Mononuclear cell (primary cell): ENCODE measurements at regions not wholly inside any gene's neighbourhood (a gene's known extent, or its start where the extent isn't known, plus 50 kb on each side); places are given as distances from the start of the nearest gene placed in this dataset.
"Not testable (repeated sequence)": the region's sequence is repeated elsewhere in the genome, so short reads cannot be mapped to it uniquely, and the experiment has no call there.

Experiments used
- H3K27me3 ChIP-seq: 2 replicates; pipeline ENCODE4 v1.6.0; 2011; ENCODE audit warnings: low read length, control low read depth; ENCODE audit not compliant: insufficient read depth
- H3K4me1 ChIP-seq: 2 replicates; pipeline ENCODE4 v1.5.1; 2011; ENCODE audit warnings: mild to moderate bottlenecking, low read length, control low read depth; ENCODE audit not compliant: insufficient read depth
- H3K4me3 ChIP-seq: 2 replicates; pipeline ENCODE4 v1.5.1; 2011; ENCODE audit warnings: mild to moderate bottlenecking, low read length, moderate library complexity
- H3K9me3 ChIP-seq: 2 replicates; pipeline ENCODE4 v1.5.1; 2011; ENCODE audit warnings: low read depth, mild to moderate bottlenecking, control low read depth, low read length

DNA sequence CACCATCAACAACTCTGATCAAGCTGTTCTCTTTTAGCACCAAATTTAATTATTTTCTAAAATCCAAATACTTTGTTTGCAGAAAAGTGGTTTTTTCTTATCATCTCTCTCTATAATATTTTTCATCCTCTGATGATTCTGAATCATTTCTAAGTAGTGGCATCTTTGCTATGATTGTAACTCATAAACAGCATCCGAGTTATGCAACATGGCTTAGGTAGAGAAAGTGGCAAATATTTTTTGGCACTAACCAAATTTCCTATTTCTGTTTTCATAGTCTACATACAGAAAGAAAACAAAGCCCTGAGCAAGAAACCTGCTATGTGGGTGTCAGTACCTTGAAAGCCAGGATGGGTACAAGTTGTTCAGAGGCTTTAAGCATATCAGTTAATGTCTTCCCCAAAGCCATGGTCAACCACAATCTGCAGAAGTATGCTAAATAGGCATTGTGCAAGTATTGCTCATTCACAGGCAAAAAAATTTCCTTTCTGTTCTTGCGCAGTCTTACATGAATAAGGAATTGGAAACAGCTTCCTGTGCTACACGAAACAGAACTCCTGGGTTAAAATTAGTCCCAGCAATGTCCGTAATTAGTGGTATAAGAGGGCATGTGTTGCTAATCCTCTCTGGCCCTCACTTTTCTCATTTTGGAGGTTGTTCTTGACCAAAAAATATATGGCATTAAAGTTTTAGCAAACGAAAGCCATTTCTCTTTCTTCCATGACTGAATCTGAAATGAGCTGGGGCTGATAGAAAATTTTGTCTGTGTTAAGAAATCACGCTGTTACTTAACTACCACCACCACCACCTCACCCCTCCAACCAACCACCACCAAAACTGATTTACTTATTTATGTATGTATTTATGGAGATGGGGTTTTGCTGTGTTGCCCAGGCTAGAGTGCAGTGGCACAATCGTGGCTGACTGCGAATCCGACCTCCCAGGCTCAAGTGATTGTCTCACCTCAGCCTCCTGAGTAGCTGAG, 325.6 kb upstream of the MAGI2 start:
- Histone ChIP-seq H3K4me3 (no peak overlapping the region), H3K9me3 (no peaks in the 10 kb centered on the region), H3K27me3 (no peaks in the 10 kb centered on the region), H3K4me1 (peaks cover 9% of the 10 kb centered on the region)

DNA sequence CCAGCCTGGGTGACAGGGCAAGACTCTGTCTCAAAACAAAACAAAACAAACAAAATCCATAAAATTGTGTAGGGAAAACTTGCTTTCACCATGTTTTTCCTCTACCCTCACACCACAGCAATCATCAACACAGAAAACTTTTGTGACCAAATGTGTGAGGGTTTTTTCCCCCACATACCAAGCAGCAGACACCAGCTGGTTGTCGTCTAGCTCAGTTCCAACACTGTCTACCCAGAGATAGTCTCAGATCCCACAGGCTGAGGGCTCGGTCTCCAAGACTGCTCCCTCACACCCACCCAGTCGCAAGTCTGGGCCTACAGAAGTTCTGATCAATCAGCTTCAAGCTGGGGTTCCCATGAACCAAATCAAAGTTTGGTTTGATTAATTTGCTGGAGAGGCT, 322.4 kb upstream of the MAGI2 start:
- H3K27me3 ChIP-seq = no peaks in the 10 kb centered on the region

DNA sequence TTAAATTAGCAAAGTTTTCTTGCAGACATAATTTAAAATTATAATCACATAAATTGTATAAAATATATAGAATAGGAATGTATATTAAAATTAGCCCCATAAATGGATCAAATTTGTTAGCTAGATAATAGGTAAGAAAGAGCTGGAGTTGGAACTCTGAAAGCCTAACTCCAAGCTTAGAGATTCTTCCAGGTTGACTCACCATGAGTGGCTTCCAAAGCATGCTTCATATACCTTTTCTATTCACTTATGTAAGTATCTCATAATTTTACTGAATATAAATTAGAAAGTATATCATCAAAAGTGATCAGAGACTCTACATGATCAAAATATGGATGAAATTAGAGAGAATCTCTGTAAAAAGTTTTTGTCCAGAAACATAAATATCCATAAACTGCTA, 320.7 kb upstream of the MAGI2 start:
- Histone ChIP-seq H3K4me3 (no peak overlapping the region), H3K9me3 (no peaks in the 10 kb centered on the region), H3K4me1 (peaks cover 6% of the 10 kb centered on the region), H3K27me3 (no peaks in the 10 kb centered on the region)

More for the DNA sequence above, 322.4 kb upstream of the MAGI2 start:
- H3K4me3 ChIP-seq = no peak overlapping the region
- peaks cover 9% of the 10 kb centered on the region for H3K4me1 ChIP-seq
- no peaks in the 10 kb centered on the region for H3K9me3 ChIP-seq

DNA sequence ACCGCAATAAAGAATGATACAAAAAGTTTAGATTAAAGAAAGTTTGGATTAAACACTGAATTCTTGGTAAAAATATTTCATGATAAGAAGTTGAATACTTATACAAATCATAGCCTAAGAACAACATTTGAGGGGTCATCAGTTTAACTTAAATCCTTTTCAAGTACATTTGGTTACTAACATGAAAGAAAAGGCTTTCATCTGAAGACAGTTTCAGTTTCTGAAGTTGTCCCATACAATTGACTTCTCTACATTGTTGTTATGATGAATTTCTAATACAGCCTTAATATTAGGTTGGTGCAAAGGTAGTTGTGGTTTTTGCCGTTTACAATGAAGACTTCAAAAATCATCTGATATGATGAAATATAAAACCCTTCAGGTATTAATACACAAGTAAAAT, 317.5 kb upstream of the MAGI2 start:
- no peaks in the 10 kb centered on the region for H3K4me1 ChIP-seq
- no peaks in the 10 kb centered on the region for H3K27me3 ChIP-seq
- no peaks in the 10 kb centered on the region for H3K9me3 ChIP-seq
- no peak overlapping the region for H3K4me3 ChIP-seq

DNA sequence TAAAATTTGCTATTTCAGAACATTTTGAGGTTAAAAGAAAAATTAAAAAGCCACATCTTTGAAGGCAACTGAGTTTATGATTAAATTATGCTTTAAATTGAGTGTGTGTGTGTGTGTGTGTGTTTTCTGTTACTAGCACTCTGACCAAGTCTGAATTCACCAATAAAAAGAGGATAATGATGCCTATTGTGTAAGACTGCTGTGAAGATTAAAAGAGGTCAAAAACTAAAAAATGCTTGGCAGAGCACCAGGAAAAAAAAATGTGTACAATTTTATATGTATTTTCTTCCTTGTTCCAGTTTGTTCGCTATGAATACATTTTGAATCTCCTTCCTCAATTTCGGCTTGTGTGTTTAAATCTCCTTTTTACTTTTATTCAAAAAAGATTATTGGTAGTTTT, 316.6 kb upstream of the MAGI2 start:
- H3K4me1 ChIP-seq = no peaks in the 10 kb centered on the region
- no peaks in the 10 kb centered on the region for H3K27me3 ChIP-seq
- H3K9me3 ChIP-seq = no peaks in the 10 kb centered on the region
- no peak overlapping the region for H3K4me3 ChIP-seq

DNA sequence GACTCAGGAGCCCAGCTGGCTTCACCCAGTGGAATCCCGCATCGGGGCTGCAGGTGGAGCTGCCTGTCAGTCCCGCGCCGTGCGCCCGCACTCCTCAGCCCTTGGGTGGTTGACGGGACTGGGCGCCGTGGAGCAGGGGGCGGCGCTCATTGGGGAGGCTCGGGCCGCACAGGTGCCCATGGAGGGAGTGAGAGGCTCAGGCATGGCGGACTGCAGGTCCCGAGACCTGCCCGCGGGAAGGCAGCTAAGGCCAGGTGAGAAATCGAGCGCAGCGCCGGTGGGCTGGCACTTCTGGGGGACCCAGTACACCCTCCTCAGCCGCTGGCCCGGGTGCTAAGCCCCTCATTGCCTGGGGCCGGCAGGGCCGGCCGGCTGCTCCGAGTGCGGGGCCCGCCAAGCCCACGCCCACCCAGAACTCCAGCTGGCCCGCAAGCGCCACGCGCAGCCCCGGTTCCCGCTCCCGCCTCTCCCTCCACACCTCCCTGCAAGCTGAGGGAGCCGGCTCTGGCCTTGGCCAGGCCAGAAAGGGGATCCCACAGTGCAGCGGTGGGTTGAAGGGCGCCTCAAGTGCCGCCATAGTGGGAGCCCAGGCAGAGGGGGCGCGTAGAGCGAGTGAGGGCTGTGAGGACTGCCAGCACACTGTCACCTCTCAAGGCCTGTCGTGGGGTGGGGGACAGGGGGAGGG, 314.6 kb upstream of the MAGI2 start:
- H3K9me3 ChIP-seq, H3K27me3 ChIP-seq, H3K4me1 ChIP-seq, H3K4me3 ChIP-seq: not testable (repeated sequence)

DNA sequence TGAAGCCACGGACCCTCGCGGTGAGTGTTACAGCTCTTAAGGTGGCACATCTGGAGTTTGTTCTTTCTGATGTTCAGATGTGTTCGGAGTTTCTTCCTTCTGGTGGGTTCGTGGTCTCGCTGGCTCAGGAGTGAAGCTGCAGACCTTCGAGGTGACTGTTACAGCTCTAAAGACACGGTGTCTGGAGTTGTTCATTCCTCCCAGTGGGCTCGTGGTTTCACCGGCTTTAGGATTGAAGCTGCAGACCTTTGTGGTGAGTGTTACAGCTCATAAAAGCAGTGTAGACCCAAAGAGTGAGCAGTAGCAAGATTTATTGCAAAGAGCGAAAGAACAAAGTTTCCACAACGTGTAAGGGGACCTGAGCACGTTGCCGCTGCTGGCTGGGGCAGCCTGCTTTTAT, 313.7 kb upstream of the MAGI2 start:
- not testable (repeated sequence) for H3K27me3 ChIP-seq, H3K9me3 ChIP-seq, H3K4me3 ChIP-seq, H3K4me1 ChIP-seq

DNA sequence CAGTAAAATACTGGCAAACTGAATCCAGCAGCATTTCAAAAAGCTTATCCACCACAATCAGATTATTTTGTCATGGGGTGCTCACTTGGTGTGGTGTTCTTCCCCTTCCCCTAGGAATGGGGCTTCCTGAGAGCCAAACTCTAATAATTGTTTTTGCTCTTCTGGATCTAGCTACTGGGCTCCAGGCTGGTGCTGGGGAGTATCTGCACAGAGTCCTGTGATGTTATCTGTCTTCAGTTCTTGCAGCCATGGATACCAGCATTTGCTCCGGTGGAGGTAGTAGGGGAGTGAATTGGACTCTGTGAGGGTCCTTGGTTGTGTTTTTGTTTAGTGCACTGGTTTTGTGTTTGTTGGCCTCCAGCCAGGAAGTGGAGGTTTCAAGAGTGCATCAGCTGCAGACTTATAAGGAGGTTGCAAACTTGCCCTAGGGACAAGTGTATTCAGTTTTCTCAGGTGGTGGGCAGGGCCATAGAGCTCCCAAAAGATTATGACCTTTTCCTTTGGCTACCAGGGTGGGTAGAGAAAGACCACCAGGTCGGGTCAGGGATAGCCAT, 308.5 kb upstream of the MAGI2 start:
- H3K4me3 ChIP-seq = no peak overlapping the region
- H3K27me3 ChIP-seq = no peaks in the 10 kb centered on the region
- no peaks in the 10 kb centered on the region for H3K9me3 ChIP-seq
- no peaks in the 10 kb centered on the region for H3K4me1 ChIP-seq

DNA sequence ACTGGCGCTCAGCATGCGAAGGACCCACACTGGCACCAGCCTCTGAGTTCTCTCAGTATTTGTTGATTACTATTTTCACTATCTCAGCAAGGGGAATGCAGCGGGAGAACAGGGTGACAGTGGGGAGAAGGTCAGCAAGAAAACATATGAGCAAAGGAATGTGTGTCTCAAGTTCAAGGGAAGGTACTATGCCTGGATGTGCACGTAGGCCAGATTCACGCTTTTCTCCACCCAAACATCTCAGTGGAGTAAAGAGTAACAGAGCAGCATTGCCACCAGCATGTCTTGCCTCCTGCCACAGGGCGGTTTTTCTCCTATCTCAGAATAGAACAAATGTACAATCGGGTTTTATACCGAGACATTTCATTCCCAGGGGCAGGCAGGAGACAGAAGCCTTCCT, 297.5 kb upstream of the MAGI2 start:
- H3K4me1 ChIP-seq, H3K9me3 ChIP-seq, H3K4me3 ChIP-seq, H3K27me3 ChIP-seq: not testable (repeated sequence)

DNA sequence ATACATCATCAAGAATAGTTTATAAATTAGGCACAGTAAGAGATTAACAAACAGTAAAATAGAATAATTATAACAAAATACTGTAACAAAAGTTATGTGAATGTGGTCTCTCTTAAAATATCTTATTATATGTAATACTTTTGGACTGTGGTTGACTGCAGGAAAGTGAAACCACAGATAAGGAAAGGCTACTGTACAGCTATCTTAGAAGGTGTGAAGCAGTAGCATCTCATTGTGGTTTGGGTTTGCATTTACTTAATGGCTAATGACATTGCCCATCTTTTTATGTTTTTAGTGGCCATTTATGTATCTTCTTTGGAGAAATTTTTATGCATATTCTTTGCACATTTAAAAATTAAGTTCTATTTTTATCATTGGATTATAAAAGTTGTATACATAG, 296.4 kb upstream of the MAGI2 start:
- Histone ChIP-seq H3K4me3 (no peak overlapping the region), H3K9me3 (no peaks in the 10 kb centered on the region), H3K27me3 (no peaks in the 10 kb centered on the region), H3K4me1 (no peaks in the 10 kb centered on the region)

DNA sequence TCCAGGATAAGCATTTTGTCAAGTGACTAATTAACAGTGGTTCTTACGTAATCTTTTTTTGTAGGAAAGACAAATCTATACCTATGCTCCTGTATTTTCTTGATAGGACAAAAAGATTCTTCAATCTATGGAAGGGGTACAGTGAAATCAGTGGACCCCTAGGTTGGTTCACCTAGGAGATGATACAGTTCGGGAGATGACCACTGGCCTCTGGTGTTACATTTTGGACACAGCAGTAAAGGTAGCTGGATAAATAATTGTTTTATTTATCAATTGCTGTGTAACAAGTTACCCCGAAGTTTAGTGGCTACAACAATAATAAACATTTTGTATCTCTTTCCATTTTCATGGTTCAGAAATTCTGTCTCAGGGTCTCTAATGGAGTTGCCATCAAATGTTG, 288.2 kb upstream of the MAGI2 start:
- Histone ChIP-seq H3K4me3 (no peak overlapping the region), H3K9me3 (no peaks in the 10 kb centered on the region), H3K4me1 (no peaks in the 10 kb centered on the region), H3K27me3 (no peaks in the 10 kb centered on the region)

DNA sequence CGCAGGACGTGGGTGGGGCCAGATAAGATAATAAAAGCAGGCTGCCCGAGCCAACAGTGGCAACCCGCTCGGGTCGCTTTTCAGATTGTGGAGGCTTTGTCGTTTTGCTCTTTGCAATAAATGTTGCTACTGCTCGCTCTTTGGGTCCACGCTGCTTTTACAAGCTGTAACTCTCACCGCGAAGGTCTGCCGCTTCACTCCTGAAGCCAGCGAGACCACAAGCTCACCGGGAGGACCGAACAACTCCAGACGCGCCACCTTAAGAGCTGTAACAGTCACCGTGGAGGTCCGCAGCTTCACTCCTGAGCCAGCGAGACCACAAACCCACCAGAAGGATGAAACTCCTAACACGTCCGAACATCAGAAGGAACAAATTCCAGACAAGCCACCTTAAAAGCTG, 286.6 kb upstream of the MAGI2 start:
- H3K27me3 ChIP-seq = no peaks in the 10 kb centered on the region
- no peaks in the 10 kb centered on the region for H3K4me1 ChIP-seq
- no peak overlapping the region for H3K4me3 ChIP-seq
- no peaks in the 10 kb centered on the region for H3K9me3 ChIP-seq

DNA sequence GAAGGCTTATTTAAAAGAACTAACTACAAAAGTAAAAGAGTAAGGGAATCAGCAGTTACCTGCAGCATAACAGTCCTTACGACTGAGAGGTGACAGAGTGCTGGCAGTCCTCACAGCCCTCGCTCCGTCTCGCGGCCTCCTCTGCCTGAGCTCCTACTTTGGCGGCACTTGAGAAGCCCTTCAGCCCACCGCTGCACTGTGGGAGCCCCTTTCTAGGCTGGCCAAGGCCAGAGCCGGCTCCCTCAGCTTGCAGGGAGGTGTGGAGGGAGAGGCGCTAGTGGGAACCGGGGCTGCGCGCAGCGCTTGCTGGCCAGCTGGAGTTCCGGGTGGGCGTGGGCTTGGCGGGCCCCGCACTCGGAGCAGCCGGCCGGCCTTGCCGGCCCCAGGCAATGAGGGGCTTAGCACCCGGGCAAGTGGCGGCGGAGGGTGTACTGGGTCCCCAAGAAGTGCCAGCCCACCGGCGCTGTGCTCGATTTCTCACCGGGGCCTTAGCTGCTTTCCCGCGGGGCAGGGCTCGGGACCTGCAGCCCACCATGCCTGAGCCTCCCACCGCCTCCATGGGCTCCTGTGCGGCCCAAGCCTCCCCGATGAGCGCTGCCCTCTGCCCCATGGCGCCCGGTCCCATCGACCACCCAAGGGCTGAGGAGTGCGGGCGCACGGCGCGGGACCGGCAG, 285.7 kb upstream of the MAGI2 start:
- H3K9me3 ChIP-seq, H3K4me3 ChIP-seq, H3K4me1 ChIP-seq, H3K27me3 ChIP-seq: not testable (repeated sequence)

DNA sequence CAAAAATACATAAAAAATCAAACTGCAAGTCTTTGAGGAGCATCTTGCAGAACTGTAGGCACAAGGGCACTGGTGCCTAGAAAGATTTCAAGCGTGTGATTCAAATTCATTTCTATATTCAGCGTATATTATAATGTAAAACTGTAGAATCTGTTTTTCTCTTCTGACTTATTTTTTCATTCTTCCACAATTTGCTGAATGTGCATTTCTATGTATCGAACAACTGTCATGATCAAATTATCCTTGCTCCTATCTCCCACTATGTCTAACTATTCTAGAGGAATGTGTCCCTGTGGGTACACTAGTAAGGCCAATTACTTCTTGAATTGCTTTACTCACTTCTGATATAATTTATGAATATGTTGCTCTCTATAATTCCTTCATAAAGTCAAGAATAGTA, 283.0 kb upstream of the MAGI2 start:
- H3K9me3 ChIP-seq = peaks cover 14% of the 10 kb centered on the region
- no peaks in the 10 kb centered on the region for H3K4me1 ChIP-seq
- no peaks in the 10 kb centered on the region for H3K27me3 ChIP-seq
- H3K4me3 ChIP-seq = no peak overlapping the region

DNA sequence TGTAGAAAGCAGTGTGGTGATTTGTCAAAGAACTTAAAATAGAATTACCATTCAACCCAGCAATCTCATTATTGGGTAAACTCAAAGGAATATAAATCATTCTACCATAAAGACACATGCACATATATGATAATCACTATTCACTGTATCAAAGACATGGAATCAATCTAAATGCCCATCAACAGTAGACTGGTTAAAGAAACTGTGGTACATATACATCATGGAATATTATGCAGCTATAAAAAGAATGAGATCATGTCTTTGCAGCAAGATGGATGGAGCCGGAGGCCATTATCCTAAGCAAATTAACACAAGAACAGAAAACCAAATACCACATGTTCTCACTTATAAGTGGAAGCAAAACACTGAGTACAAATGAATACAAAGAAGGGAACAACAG, 281.5 kb upstream of the MAGI2 start:
- no peaks in the 10 kb centered on the region for H3K27me3 ChIP-seq
- H3K4me1 ChIP-seq = no peaks in the 10 kb centered on the region
- peaks cover 21% of the 10 kb centered on the region for H3K9me3 ChIP-seq
- H3K4me3 ChIP-seq = no peak overlapping the region
